GM12878 (cell line): ENCODE measurements at regions not wholly inside any gene's neighbourhood (a gene's known extent, or its start where the extent isn't known, plus 50 kb on each side); places are given as distances from the start of the nearest gene placed in this dataset.

ENCODE experiments used
- CHD2 ChIP-seq: IDR thresholded peaks from 2 replicates; pipeline ENCODE4 v1.6.1; 2011; ENCODE audit warnings: low read depth, low read length, improper control_type of control experiment, borderline replicate concordance
- EP300 ChIP-seq, 2 experiments: fragments of 150-350 bp in 1 of 2; IDR thresholded peaks; 2 replicates each; pipeline ENCODE4 v1.6.1; 2011 to 2012; ENCODE audit warnings: low read depth in 2 of 2, low read length in 2 of 2, borderline replicate concordance in 1 of 2, improper control_type of control experiment in 1 of 2, inconsistent platforms in 1 of 2; ENCODE audit not compliant: control insufficient read depth in 1 of 2
- ETV6 ChIP-seq, 2 experiments: fragments of 450-650 bp in 1 of 2; IDR thresholded peaks in 1 of 2; conservative IDR thresholded peaks in 1 of 2; 2 replicates each; pipeline ENCODE4 v1.6.1; 2014; ENCODE audit warnings: antibody characterized with exemption in 1 of 2, borderline replicate concordance in 1 of 2, low read depth in 1 of 2, mild to moderate bottlenecking in 1 of 2, moderate library complexity in 1 of 2
- PAX8 ChIP-seq: fragments of 450-650 bp; IDR thresholded peaks from 2 replicates; pipeline ENCODE4 v1.6.1; 2017; ENCODE audit warnings: mild to moderate bottlenecking, moderate library complexity
- TCF12 ChIP-seq: IDR thresholded peaks from 2 replicates; pipeline ENCODE4 v1.6.1; 2011; ENCODE audit warnings: low read depth, mild to moderate bottlenecking, low read length
- TF ChIP-seq, protein P1 (sequence below), 3 experiments: IDR thresholded peaks in 2 of 3; conservative IDR thresholded peaks in 1 of 3; 2 replicates each; pipeline ENCODE4 v1.5.1; 2011; ENCODE audit warnings: low read depth in 3 of 3, low read length in 3 of 3, mild to moderate bottlenecking in 3 of 3, control low read depth in 2 of 3, moderate library complexity in 2 of 3, inconsistent platforms in 1 of 3, mixed read lengths in 1 of 3; ENCODE audit not compliant: control insufficient read depth in 2 of 3, insufficient read depth in 1 of 3; ENCODE audit errors: extremely low read depth in 1 of 3
- TF ChIP-seq, protein P2 (sequence below): IDR thresholded peaks from 2 replicates; pipeline ENCODE4 v1.6.1; 2012; ENCODE audit warnings: low read length, inconsistent platforms

DNA sequence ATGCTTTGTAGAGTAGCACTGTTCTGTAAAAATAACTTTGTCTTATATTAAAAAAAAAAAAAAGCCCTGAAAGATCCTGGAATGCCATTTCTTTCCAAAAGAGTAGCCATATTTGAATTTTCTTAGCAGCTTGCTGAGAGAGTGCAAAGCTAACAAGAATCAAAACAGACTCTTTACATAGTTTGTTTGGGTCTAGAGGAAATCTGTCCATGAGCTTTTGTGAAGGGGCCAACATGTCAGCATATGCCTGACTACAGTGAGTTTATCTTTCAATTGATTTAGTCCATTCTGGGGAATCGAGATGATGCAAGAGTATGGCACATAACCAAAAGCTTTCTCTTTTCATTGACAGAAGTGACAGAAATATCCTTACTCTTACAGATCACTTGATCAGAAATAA is 777.7 kb upstream of the ACVR2A start:
- TF ChIP-seq EP300 (IDR thresholded peaks at IDR 0.05; ENCODE audit: borderline replicate concordance in 1 of 2, control insufficient read depth in 1 of 2, low read depth in 2 of 2, low read length in 2 of 2) = no peak
- TF ChIP-seq, protein P1, sequence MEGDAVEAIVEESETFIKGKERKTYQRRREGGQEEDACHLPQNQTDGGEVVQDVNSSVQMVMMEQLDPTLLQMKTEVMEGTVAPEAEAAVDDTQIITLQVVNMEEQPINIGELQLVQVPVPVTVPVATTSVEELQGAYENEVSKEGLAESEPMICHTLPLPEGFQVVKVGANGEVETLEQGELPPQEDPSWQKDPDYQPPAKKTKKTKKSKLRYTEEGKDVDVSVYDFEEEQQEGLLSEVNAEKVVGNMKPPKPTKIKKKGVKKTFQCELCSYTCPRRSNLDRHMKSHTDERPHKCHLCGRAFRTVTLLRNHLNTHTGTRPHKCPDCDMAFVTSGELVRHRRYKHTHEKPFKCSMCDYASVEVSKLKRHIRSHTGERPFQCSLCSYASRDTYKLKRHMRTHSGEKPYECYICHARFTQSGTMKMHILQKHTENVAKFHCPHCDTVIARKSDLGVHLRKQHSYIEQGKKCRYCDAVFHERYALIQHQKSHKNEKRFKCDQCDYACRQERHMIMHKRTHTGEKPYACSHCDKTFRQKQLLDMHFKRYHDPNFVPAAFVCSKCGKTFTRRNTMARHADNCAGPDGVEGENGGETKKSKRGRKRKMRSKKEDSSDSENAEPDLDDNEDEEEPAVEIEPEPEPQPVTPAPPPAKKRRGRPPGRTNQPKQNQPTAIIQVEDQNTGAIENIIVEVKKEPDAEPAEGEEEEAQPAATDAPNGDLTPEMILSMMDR (IDR thresholded peaks at IDR 0.05 in 2 of 3, conservative IDR thresholded peaks at IDR 0.05 in 1 of 3; ENCODE audit: control insufficient read depth in 2 of 3, extremely low read depth in 1 of 3, insufficient read depth in 1 of 3, low read depth in 3 of 3, low read length in 3 of 3) = no peak
- TF ChIP-seq CHD2 = no peak
- no peak for TF ChIP-seq ETV6 (conservative IDR thresholded peaks at IDR 0.05 in 1 of 2, IDR thresholded peaks at IDR 0.05 in 1 of 2; ENCODE audit: borderline replicate concordance in 1 of 2, low read depth in 1 of 2)
- no peak for TF ChIP-seq TCF12
- TF ChIP-seq, protein P2, sequence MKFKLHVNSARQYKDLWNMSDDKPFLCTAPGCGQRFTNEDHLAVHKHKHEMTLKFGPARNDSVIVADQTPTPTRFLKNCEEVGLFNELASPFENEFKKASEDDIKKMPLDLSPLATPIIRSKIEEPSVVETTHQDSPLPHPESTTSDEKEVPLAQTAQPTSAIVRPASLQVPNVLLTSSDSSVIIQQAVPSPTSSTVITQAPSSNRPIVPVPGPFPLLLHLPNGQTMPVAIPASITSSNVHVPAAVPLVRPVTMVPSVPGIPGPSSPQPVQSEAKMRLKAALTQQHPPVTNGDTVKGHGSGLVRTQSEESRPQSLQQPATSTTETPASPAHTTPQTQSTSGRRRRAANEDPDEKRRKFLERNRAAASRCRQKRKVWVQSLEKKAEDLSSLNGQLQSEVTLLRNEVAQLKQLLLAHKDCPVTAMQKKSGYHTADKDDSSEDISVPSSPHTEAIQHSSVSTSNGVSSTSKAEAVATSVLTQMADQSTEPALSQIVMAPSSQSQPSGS = no peak
- TF ChIP-seq PAX8 = no peak
